ENCODE measurements at regions not wholly inside any gene's neighbourhood (a gene's known extent, or its start where the extent isn't known, plus 50 kb on each side); places are given as distances from the start of the nearest gene placed in this dataset.
"Not testable (repeated sequence)": the region's sequence is repeated elsewhere in the genome, so short reads cannot be mapped to it uniquely, and the experiment has no call there.

GRCh38 chr17:27199948-27200347, 94.0 kb upstream of the WSB1 start:
- 50% methylated on average over 4 of the region's 4 CpGs for WGBS (ENCODE audit: insufficient coverage, low coverage, low lambda C conversion rate, missing lambda C conversion rate)
- H3K4me3 ChIP-seq, result no peak overlapping the region
- H3K27ac ChIP-seq, result no peak overlapping the region
- H3K27me3 ChIP-seq, result no peaks in the 10 kb centered on the region
- no peaks in the 10 kb centered on the region for H3K4me1 ChIP-seq
- intact Hi-C loops (cut with DNase I), result no loop called here
- no peaks in the 10 kb centered on the region for H3K36me3 ChIP-seq
- ATAC-seq (no peak), DNase-seq (no peak)
- TF ChIP-seq POLR2A (IDR thresholded peaks at IDR 0.05) (no peak), CTCF (IDR thresholded peaks at IDR 0.05) (no peak)
- peaks cover 0 to 4% (median 0%) of the 10 kb centered on the region in 4 donors for H3K9me3 ChIP-seq

GRCh38 chr17:27200476-27200875, 93.4 kb upstream of the WSB1 start:
- TF ChIP-seq POLR2A (IDR thresholded peaks at IDR 0.05), result no peak
- TF ChIP-seq CTCF (IDR thresholded peaks at IDR 0.05), result no peak
- DNase-seq (no peak), ATAC-seq (no peak)
- H3K4me3 ChIP-seq, result no peak overlapping the region
- H3K36me3 ChIP-seq, result no peaks in the 10 kb centered on the region
- no peaks in the 10 kb centered on the region for H3K27me3 ChIP-seq
- H3K9me3 ChIP-seq, result peaks cover 0 to 4% (median 0%) of the 10 kb centered on the region in 4 donors
- H3K27ac ChIP-seq, result no peak overlapping the region
- no peaks in the 10 kb centered on the region for H3K4me1 ChIP-seq
- intact Hi-C loops (cut with DNase I), result no loop called here

GRCh38 chr17:27203241-27203640, 90.7 kb upstream of the WSB1 start:
- H3K4me1 ChIP-seq, result no peaks in the 10 kb centered on the region

GRCh38 chr17:27206447-27206846, 87.5 kb upstream of the WSB1 start:
- TF ChIP-seq CTCF (IDR thresholded peaks at IDR 0.05) (peak in 2 of 4 donors; percentile 15 to 23), POLR2A (IDR thresholded peaks at IDR 0.05) (no peak)
- 53% methylated on average over 4 of the region's 4 CpGs for WGBS (ENCODE audit: insufficient coverage, low coverage, low lambda C conversion rate, missing lambda C conversion rate)
- H3K9me3 ChIP-seq, result no peaks in the 10 kb centered on the region
- no peak for DNase-seq
- H3K4me1 ChIP-seq, result no peaks in the 10 kb centered on the region
- no peak overlapping the region for H3K4me3 ChIP-seq
- no peak for ATAC-seq
- no peaks in the 10 kb centered on the region for H3K36me3 ChIP-seq
- no peak overlapping the region for H3K27ac ChIP-seq
- intact Hi-C loops (cut with DNase I), result no loop called here
- no peaks in the 10 kb centered on the region for H3K27me3 ChIP-seq

More at GRCh38 chr17:27203241-27203640, 90.7 kb upstream of the WSB1 start:
- intact Hi-C loops (cut with DNase I), result no loop called here
- no peak overlapping the region for H3K4me3 ChIP-seq
- H3K9me3 ChIP-seq, result no peaks in the 10 kb centered on the region
- DNase-seq (no peak), ATAC-seq (no peak)
- WGBS (ENCODE audit: insufficient coverage, low coverage, low lambda C conversion rate, missing lambda C conversion rate), result 56% methylated on average over 3 of the region's 3 CpGs
- H3K27me3 ChIP-seq, result no peaks in the 10 kb centered on the region
- no peak overlapping the region for H3K27ac ChIP-seq
- H3K36me3 ChIP-seq, result no peaks in the 10 kb centered on the region
- no peak for TF ChIP-seq CTCF (IDR thresholded peaks at IDR 0.05)
- no peak for TF ChIP-seq POLR2A (IDR thresholded peaks at IDR 0.05)

GRCh38 chr17:27207073-27207513, 86.8 kb upstream of the WSB1 start:
- intact Hi-C loops (cut with DNase I), result no loop called here
- H3K36me3 ChIP-seq, result no peaks in the 10 kb centered on the region
- no peaks in the 10 kb centered on the region for H3K4me1 ChIP-seq
- H3K27me3 ChIP-seq, result no peaks in the 10 kb centered on the region
- WGBS (ENCODE audit: insufficient coverage, low coverage, low lambda C conversion rate, missing lambda C conversion rate), result 43% methylated on average over 3 of the region's 3 CpGs
- TF ChIP-seq POLR2A (IDR thresholded peaks at IDR 0.05), result no peak
- no peak overlapping the region for H3K4me3 ChIP-seq
- no peak for DNase-seq
- no peak overlapping the region for H3K27ac ChIP-seq
- no peaks in the 10 kb centered on the region for H3K9me3 ChIP-seq
- peak in 1 of 4 donors; percentile 41 for ATAC-seq

GRCh38 chr17:27208370-27208769, 85.5 kb upstream of the WSB1 start:
- intact Hi-C loops (cut with DNase I), result not testable (repeated sequence)

More at GRCh38 chr17:27208370-27208769, 85.5 kb upstream of the WSB1 start:
- not testable (repeated sequence) for H3K27ac ChIP-seq, ATAC-seq, H3K27me3 ChIP-seq, H3K9me3 ChIP-seq, H3K4me3 ChIP-seq, H3K4me1 ChIP-seq, DNase-seq, H3K36me3 ChIP-seq

All from right lobe of liver (tissue), 6 donors.